Stimulated activated effector memory CD8-positive, alpha-beta T cell treated with anti-CD3 and anti-CD28 coated beads, Interleukin-12 subunit alpha, Interleukin-12 subunit beta, amount 100 ng/mL, for 72 hours (primary cell): ENCODE measurements at regions not wholly inside any gene's neighbourhood (a gene's known extent, or its start where the extent isn't known, plus 50 kb on each side); places are given as distances from the start of the nearest gene placed in this dataset.
A peak's percentile ranks its signal among the peaks of the same experiment; 100 is the strongest.

Experiments
- ATAC-seq: fragments of 150-1000 bp; cut with Tn5 transposase; 2 replicates; pipeline ENCODE4 v1.10.0; 2021
- DNase-seq, 2 donors: peaks; one replicate each; pipeline ENCODE4 v3.0.0; 2021 to 2022; ENCODE audit warnings: low spot score in 2 of 2
- H3K27ac Mint-ChIP-seq: one replicate; pipeline ENCODE4 v1.8.0; 2022; ENCODE audit warnings: mild to moderate bottlenecking, mixed read lengths
- H3K36me3 Mint-ChIP-seq: one replicate; pipeline ENCODE4 v1.8.0; 2022; ENCODE audit warnings: mild to moderate bottlenecking, mixed read lengths
- H3K4me1 Mint-ChIP-seq: one replicate; pipeline ENCODE4 v1.8.0; 2022; ENCODE audit warnings: mixed read lengths
- H3K4me3 Mint-ChIP-seq: one replicate; pipeline ENCODE4 v1.8.0; 2022; ENCODE audit warnings: mild to moderate bottlenecking, mixed read lengths
- H3K9me3 Mint-ChIP-seq: one replicate; pipeline ENCODE4 v1.8.0; 2022; ENCODE audit warnings: mixed read lengths

GRCh38 chr13:105276571-105276970 lies 1258.9 kb downstream of the EFNB2 start:
- H3K9me3 Mint-ChIP-seq, result no peaks in the 10 kb centered on the region
- no peaks in the 10 kb centered on the region for H3K4me1 Mint-ChIP-seq
- DNase-seq (no peak), ATAC-seq (no peak)
- H3K27ac Mint-ChIP-seq, result no peak overlapping the region
- H3K36me3 Mint-ChIP-seq, result no peaks in the 10 kb centered on the region
- no peak overlapping the region for H3K4me3 Mint-ChIP-seq

GRCh38 chr13:105273665-105274222 lies 1261.7 kb downstream of the EFNB2 start:
- H3K4me3 Mint-ChIP-seq, result no peak overlapping the region
- no peaks in the 10 kb centered on the region for H3K4me1 Mint-ChIP-seq
- no peak overlapping the region for H3K27ac Mint-ChIP-seq
- H3K36me3 Mint-ChIP-seq, result no peaks in the 10 kb centered on the region
- no peaks in the 10 kb centered on the region for H3K9me3 Mint-ChIP-seq
- peak; percentile 31 for ATAC-seq
- DNase-seq, result no peak

DNA sequence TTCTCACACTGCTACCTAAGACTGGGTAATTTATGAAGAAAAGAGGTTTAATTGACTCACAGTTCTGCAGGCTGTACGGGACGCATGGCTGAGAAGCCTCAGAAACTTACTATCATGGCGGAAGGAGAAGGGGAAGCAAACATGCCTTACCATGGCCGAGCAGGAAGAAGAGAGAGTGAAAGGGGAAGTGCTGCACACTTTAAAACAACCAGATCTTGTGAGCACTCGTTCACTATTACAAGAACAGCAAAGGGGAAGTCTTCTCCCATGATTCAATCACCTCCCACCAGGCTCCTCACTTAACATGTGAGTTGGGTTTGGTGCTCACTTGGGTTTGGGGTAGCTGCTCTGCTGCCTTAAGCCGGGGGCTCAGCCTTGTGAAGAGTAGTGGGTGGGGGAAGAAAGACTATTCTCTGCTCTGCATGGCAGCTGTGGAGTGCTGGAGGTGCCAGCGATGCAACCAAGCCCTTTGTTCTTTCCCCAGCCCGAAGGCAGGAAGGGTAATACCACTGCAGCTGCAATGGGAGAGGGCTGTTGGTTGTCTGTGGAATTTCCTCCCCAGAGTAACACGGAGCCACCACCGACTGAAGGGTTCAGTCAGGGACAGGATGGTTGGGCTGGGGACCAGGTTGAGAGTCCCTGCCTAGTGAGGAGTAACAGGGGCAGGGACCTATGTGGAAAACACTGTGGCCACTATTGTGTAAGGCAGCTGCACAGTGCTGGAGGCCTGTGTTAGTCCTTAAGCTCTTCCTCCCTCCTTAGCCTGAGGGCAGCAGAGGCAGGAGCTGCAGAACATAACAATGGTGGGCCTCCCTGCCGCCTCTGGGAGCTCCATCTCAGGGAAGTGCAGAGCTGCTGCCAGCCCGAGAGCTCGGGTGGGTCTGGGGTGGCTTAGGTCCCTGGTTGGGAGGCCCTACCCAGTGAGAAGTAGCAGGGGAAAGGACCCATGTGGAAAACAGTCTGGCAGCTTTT lies 1262.5 kb downstream of the EFNB2 start:
- Mint-ChIP-seq H3K4me1 (no peaks in the 10 kb centered on the region), H3K27ac (no peak overlapping the region), H3K36me3 (no peaks in the 10 kb centered on the region), H3K9me3 (no peaks in the 10 kb centered on the region), H3K4me3 (no peak overlapping the region)
- DNase-seq (no peak), ATAC-seq (peak; percentile 43)

DNA sequence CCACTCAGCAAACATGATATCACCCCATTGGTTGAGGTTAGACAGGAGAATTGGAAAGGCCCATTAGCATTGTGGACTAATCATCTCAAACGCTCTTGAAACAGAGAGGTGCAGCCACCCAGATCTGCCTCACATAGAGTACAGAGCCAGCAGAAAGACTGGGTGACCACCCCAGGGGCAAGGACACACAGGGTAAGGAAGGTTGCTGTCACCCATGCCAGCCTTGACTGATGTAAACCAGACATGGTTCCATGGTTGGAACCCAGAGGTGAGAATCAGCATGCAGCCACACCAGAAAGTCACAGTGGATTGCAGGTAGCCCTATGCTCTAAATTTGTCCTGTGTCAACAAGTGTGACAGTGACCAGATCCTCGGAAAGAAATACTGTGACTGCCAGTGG lies 1268.8 kb downstream of the EFNB2 start:
- DNase-seq (no peak), ATAC-seq (peak; percentile 52)
- no peaks in the 10 kb centered on the region for H3K9me3 Mint-ChIP-seq
- H3K27ac Mint-ChIP-seq, result no peak overlapping the region
- no peaks in the 10 kb centered on the region for H3K4me1 Mint-ChIP-seq
- no peaks in the 10 kb centered on the region for H3K36me3 Mint-ChIP-seq
- H3K4me3 Mint-ChIP-seq, result no peak overlapping the region

DNA sequence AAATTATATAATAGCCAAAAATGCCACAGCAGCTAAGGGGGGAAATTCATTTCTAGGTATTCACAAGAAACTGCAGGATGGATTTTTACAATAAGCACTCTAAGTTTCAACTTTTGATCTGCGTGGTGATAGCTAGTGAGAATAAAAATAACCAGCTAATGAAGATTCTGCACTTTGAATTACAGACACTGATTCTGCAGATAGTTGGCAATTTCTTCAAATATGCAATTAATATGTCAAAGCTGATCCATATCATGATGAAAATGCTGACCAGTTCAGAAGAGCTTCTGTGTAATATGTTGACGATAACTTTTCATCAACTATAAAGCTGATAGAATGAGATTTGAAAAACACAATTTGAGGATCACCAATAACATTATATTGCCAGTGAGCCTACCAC lies 1272.9 kb downstream of the EFNB2 start:
- Mint-ChIP-seq H3K27ac (no peak overlapping the region), H3K9me3 (no peaks in the 10 kb centered on the region), H3K36me3 (no peaks in the 10 kb centered on the region), H3K4me1 (no peaks in the 10 kb centered on the region), H3K4me3 (no peak overlapping the region)
- ATAC-seq (no peak), DNase-seq (no peak)

GRCh38 chr13:105259426-105259825 lies 1276.0 kb downstream of the EFNB2 start:
- Mint-ChIP-seq H3K4me1 (no peaks in the 10 kb centered on the region), H3K36me3 (no peaks in the 10 kb centered on the region), H3K9me3 (no peaks in the 10 kb centered on the region), H3K4me3 (no peak overlapping the region), H3K27ac (no peak overlapping the region)
- no peak for DNase-seq
- ATAC-seq, result no peak

- DNase-seq, result no peak
- no peak for ATAC-seq
- Mint-ChIP-seq H3K9me3 (no peaks in the 10 kb centered on the region), H3K27ac (no peak overlapping the region), H3K4me1 (no peaks in the 10 kb centered on the region), H3K36me3 (no peaks in the 10 kb centered on the region), H3K4me3 (no peak overlapping the region)
Measured at GRCh38 chr13:105255472-105255871, 1280.0 kb downstream of the EFNB2 start.

- DNase-seq (no peak), ATAC-seq (no peak)
- H3K27ac Mint-ChIP-seq, result no peak overlapping the region
- no peaks in the 10 kb centered on the region for H3K36me3 Mint-ChIP-seq
- no peaks in the 10 kb centered on the region for H3K4me1 Mint-ChIP-seq
- no peak overlapping the region for H3K4me3 Mint-ChIP-seq
- H3K9me3 Mint-ChIP-seq, result peaks cover 5% of the 10 kb centered on the region
Measured at GRCh38 chr13:105251293-105251692, 1284.2 kb downstream of the EFNB2 start.

- no peak overlapping the region for H3K27ac Mint-ChIP-seq
- H3K4me3 Mint-ChIP-seq, result no peak overlapping the region
- DNase-seq (no peak), ATAC-seq (no peak)
- H3K9me3 Mint-ChIP-seq, result peaks cover 5% of the 10 kb centered on the region
- H3K36me3 Mint-ChIP-seq, result no peaks in the 10 kb centered on the region
- no peaks in the 10 kb centered on the region for H3K4me1 Mint-ChIP-seq
Measured at GRCh38 chr13:105247830-105248229, 1287.6 kb downstream of the EFNB2 start.

DNA sequence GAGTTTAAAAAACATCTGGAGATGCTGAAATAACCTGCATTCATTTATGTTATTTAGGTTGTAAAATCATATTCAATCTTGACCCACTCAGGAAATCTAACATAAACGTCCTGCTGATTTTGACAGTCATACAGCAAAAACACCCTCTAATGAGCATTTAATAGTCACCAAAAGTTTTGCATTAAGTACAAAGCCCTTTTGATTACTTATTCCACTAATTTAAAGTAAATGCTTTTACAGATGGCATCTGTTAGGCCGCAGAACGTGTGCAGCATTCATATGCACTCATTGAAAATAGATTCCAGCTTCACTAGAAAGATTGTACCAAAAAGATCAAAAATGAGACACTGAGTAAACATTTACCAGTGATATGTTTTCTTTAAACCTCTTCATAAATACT lies 1295.1 kb downstream of the EFNB2 start:
- H3K9me3 Mint-ChIP-seq, result no peaks in the 10 kb centered on the region
- no peak overlapping the region for H3K27ac Mint-ChIP-seq
- H3K36me3 Mint-ChIP-seq, result no peaks in the 10 kb centered on the region
- DNase-seq (no peak), ATAC-seq (no peak)
- H3K4me3 Mint-ChIP-seq, result no peak overlapping the region
- no peaks in the 10 kb centered on the region for H3K4me1 Mint-ChIP-seq

- Mint-ChIP-seq H3K4me3 (no peak overlapping the region), H3K9me3 (no peaks in the 10 kb centered on the region), H3K36me3 (no peaks in the 10 kb centered on the region), H3K27ac (no peak overlapping the region), H3K4me1 (no peaks in the 10 kb centered on the region)
- DNase-seq (no peak), ATAC-seq (no peak)
Measured at GRCh38 chr13:105232439-105232838, 1303.0 kb downstream of the EFNB2 start.

DNA sequence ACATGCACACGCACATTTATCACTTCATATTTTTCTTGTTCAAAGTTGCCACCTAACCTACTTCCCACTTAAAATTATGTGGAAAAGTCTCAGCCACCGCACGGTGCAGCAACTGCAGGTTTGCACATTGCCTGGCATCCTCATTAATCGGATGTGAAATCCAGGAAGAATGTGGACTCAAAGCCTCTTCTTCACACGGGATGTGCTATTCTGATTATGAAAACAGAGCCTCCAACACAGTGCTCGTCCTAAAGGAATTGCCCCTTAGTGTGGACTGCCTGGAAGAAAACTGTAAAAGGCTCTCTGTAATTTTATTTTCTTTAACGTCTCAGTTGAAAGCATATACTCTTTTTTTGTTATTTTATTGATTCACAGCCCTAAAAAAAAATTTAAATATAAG lies 1303.5 kb downstream of the EFNB2 start:
- no peak for ATAC-seq
- Mint-ChIP-seq H3K36me3 (no peaks in the 10 kb centered on the region), H3K9me3 (no peaks in the 10 kb centered on the region), H3K4me3 (no peak overlapping the region), H3K27ac (no peak overlapping the region), H3K4me1 (no peaks in the 10 kb centered on the region)
- no peak for DNase-seq

DNA sequence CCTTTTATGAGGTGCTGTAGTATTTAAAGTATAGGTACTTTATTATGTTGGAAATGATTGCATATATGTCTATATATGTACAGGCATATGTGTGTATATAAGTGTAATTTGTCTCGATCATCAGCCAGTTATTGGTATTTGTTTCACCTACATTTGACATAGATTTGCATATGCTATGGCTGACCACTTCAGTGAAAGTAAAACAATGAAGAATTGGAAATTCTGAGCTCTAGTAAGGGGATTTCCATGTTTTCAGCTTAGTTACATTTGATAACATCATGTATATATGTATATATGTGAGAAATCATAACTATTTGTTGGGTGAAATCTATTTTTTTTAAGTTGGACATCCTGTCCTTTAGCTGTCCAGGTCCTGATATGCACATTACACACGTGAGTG lies 1303.9 kb downstream of the EFNB2 start:
- no peak overlapping the region for H3K4me3 Mint-ChIP-seq
- no peak overlapping the region for H3K27ac Mint-ChIP-seq
- H3K36me3 Mint-ChIP-seq, result no peaks in the 10 kb centered on the region
- ATAC-seq (no peak), DNase-seq (no peak)
- no peaks in the 10 kb centered on the region for H3K4me1 Mint-ChIP-seq
- H3K9me3 Mint-ChIP-seq, result no peaks in the 10 kb centered on the region

DNA sequence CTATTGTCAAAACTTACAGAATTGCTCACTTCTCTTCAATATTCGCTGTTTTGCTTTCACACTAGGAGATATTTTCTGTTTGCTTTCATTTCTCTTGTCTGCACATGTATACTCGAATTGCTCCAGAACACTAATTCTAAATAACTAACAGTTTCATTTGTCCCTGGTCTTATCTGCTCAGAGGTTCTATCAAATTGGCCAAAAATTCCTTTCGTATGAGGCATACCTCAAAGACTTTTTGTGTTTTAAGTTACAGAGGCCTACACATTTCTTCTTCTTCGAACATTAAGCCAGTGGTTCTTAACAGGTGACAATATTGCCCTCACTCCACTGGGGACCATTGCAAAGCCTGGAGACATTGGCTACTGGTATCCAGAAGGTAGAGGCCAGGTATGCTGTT lies 1314.6 kb downstream of the EFNB2 start:
- Mint-ChIP-seq H3K4me3 (no peak overlapping the region), H3K27ac (no peak overlapping the region), H3K4me1 (no peaks in the 10 kb centered on the region), H3K36me3 (no peaks in the 10 kb centered on the region), H3K9me3 (no peaks in the 10 kb centered on the region)
- DNase-seq (no peak), ATAC-seq (no peak)

DNA sequence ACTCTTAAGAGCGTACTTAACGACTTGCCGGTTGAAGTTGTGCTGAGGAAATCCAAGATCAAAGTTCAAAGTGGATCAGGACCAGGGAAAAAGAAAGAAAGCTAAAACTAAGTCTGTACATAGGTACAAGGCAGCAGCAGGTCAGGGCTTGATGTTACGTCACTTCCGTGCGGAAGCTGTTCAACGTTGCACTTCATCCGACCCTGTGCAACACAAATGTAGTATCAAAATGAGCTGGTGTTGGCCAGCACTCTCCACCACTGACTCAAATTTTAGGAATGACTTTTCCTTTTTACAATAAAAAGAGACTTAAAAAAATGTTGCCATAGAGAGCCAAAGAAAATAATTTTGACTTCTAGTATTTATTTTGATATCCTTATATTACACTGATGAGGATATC lies 1315.4 kb downstream of the EFNB2 start:
- H3K27ac Mint-ChIP-seq, result no peak overlapping the region
- no peaks in the 10 kb centered on the region for H3K36me3 Mint-ChIP-seq
- no peaks in the 10 kb centered on the region for H3K4me1 Mint-ChIP-seq
- H3K9me3 Mint-ChIP-seq, result no peaks in the 10 kb centered on the region
- DNase-seq (no peak), ATAC-seq (no peak)
- H3K4me3 Mint-ChIP-seq, result no peak overlapping the region

DNA sequence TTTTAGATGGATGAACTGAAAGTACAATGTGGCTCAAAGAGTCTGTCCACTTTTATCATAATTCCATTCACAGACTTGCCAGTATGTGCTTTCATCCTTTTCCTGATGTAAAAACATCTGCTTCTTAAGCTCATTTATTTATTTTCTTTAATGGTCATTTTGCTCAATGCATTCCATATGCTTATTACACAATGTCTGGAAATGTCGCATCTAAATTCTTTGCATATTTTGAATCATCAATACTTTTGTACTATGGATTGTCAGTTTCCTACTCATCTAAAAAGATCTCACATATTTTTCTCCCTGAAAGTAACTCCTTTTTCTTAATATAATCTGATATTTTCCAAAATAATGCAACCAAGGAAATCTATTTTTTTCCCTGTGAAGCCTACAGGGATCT lies 1315.8 kb downstream of the EFNB2 start:
- H3K4me1 Mint-ChIP-seq, result no peaks in the 10 kb centered on the region

More for the DNA sequence above, 1315.8 kb downstream of the EFNB2 start:
- Mint-ChIP-seq H3K9me3 (no peaks in the 10 kb centered on the region), H3K36me3 (no peaks in the 10 kb centered on the region), H3K4me3 (no peak overlapping the region), H3K27ac (no peak overlapping the region)
- DNase-seq (no peak), ATAC-seq (no peak)
